ENCODE measurements at regions not wholly inside any gene's neighbourhood (a gene's known extent, or its start where the extent isn't known, plus 50 kb on each side); places are given as distances from the start of the nearest gene placed in this dataset.

DNA sequence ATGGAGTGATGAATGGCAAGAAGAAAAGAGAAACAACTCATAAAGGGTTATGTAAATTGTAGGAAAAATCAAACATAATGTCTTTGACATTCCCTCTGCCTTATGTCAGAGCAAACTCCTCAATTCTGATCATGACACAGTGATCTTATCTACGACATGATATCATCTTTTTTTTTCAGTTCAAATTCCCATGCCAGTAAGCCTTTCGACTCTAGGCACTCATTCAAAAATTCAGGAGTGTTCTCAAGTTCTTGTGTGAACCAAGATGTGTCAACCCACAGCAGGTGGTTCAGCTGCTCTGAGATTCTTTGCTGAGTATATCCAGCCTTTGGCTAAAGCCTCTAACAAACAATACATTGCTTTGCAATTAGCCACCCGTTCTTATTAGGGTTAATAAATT lies 97.1 kb upstream of the ESRRG start:
- TF ChIP-seq, protein P1, sequence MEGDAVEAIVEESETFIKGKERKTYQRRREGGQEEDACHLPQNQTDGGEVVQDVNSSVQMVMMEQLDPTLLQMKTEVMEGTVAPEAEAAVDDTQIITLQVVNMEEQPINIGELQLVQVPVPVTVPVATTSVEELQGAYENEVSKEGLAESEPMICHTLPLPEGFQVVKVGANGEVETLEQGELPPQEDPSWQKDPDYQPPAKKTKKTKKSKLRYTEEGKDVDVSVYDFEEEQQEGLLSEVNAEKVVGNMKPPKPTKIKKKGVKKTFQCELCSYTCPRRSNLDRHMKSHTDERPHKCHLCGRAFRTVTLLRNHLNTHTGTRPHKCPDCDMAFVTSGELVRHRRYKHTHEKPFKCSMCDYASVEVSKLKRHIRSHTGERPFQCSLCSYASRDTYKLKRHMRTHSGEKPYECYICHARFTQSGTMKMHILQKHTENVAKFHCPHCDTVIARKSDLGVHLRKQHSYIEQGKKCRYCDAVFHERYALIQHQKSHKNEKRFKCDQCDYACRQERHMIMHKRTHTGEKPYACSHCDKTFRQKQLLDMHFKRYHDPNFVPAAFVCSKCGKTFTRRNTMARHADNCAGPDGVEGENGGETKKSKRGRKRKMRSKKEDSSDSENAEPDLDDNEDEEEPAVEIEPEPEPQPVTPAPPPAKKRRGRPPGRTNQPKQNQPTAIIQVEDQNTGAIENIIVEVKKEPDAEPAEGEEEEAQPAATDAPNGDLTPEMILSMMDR (IDR thresholded peaks at IDR 0.05): no peak
- ATAC-seq (no peak), DNase-seq (no peak)
- Mint-ChIP-seq H3K4me3 (no peak overlapping the region), H3K36me3 (ENCODE audit: low read depth) (no peaks in the 10 kb centered on the region), H3K9me3 (no peaks in the 10 kb centered on the region), H3K27ac (no peak overlapping the region), H3K4me1 (ENCODE audit: low read depth) (no peaks in the 10 kb centered on the region), H3K27me3 (no peaks in the 10 kb centered on the region)
- CTCF ChIA-PET: no interaction called here
- POLR2A ChIA-PET: no interaction called here
- intact Hi-C loops (cut with micrococcal nuclease): no loop called here

DNA sequence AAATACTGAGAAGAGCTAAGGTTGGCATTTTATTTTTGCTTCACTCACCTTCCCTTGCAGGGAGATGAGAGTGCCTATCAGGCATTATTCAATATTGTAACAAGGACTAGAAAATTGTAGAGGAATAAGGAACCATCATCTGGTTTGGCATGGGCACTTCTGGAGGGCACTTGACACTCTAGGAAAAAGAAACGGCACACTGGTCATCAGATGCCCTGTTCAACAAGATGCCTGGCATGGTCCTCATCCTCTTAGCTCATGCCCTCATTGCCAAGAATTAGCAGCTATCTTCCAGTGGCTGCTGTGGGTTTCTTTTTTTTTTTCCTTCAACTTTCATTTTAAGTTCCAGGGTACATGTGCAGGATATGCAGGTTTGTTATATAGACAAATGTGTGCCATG lies 95.1 kb upstream of the ESRRG start:
- intact Hi-C loops (cut with micrococcal nuclease): no loop called here

DNA sequence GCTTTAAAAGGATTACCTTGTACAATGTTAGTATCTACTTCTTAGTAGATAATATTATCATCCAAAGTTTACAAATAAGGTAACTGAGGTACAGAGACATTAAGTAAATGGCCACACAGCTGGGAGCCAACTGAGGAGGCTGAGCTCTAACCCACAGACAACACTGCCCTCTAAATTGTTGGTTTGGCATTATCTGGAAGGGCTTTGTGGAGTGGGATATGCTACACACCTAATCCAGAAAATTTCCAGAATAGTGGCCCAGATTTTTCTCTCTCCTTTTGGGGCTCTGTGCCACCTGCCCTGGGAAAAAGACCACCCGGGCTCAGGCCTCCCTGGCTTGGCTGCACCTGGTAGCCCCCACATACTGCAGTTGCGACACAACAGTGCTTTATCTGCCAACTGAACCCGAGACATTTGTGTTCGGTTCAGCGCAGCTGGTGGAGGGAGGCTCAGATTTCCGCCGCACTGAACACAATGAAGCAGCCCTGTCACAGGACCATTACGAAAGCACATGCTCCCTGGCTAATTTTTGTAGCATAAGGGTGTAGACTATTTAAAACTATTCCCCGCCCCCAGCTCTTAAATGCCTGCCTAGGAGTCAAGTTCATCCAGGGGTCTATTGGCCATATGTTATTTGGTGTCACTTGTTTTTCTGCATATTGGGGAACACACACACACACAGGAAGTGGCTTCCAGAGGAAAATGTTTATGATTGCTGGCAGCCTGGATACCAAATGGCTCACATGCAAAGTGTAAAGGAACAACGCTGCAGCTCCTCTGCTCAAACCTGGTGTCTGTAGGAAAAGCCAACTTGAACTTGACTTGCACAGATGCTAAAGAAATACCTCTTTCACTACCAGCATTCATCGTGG lies 92.3 kb upstream of the ESRRG start:
- ChIA-PET POLR2A (no interaction called here), CTCF (no interaction called here)
- Mint-ChIP-seq H3K4me3 (no peak overlapping the region), H3K4me1 (ENCODE audit: low read depth) (no peaks in the 10 kb centered on the region), H3K36me3 (ENCODE audit: low read depth) (no peaks in the 10 kb centered on the region), H3K27ac (no peak overlapping the region), H3K9me3 (no peaks in the 10 kb centered on the region), H3K27me3 (no peaks in the 10 kb centered on the region)
- intact Hi-C loops (cut with micrococcal nuclease): no loop called here
- no peak for ATAC-seq
- TF ChIP-seq, protein P1 (IDR thresholded peaks at IDR 0.05): no peak
- no peak for DNase-seq

More for the DNA sequence above, 95.1 kb upstream of the ESRRG start:
- Mint-ChIP-seq H3K4me1 (ENCODE audit: low read depth) (no peaks in the 10 kb centered on the region), H3K9me3 (no peaks in the 10 kb centered on the region), H3K27me3 (no peaks in the 10 kb centered on the region), H3K4me3 (no peak overlapping the region), H3K27ac (no peak overlapping the region), H3K36me3 (ENCODE audit: low read depth) (no peaks in the 10 kb centered on the region)
- TF ChIP-seq, protein P1 (IDR thresholded peaks at IDR 0.05): no peak
- DNase-seq: no peak
- ATAC-seq: no peak
- ChIA-PET POLR2A (no interaction called here), CTCF (no interaction called here)

DNA sequence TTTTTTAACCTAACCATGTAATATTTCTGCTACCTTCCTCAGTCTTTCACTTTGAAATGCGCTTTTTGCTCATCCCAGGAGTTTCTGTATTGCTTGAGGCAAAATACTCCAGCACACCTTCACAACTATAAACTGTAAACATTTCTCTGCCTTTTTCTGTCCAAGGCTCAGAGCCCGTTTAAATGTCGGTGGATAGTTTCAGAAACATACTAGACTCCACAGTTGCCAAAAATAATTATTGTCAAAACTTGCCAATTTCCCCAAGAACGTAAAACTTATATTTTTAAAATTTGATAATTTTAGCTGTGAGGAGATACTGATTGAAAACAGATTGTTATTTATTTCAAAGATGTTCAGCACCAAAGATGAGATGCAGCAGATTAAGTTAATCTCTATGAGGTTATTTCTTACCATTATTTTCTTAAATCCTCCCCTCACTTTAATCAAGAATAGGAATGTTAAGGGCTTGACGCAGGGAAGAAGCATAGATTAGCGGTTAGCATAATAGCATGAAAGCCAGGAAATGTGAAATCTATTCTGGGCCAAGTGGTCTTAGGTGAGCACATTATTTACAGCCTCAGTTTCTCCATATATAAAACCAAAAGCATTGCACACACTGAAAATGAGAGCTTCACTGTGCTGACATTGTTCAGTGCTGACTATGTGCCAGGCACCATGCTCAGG lies 91.5 kb upstream of the ESRRG start:
- ATAC-seq: no peak
- Mint-ChIP-seq H3K9me3 (no peaks in the 10 kb centered on the region), H3K27me3 (no peaks in the 10 kb centered on the region), H3K4me3 (no peak overlapping the region), H3K27ac (no peak overlapping the region), H3K36me3 (ENCODE audit: low read depth) (no peaks in the 10 kb centered on the region), H3K4me1 (ENCODE audit: low read depth) (no peaks in the 10 kb centered on the region)
- ChIA-PET CTCF (no interaction called here), POLR2A (no interaction called here)
- DNase-seq: no peak
- intact Hi-C loops (cut with micrococcal nuclease): no loop called here
- TF ChIP-seq, protein P1 (IDR thresholded peaks at IDR 0.05): no peak

DNA sequence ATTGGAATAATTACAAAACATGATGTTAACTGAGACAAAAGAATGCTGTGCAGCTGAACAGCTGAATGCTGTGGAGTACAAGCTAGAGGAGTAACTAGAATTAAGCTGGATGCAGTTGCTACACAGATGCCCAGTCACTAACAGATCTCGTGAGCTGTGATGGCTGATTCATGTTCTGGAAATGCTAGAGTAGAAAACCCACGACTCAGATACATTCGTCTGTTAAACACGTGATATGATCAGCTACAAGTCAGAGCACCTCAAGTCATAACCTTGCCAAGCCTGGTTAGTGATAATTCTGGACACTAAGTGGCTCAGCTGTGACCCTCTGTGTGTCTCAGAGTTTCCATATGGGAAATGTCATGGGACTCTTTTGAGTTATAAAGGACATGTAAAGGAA lies 89.7 kb upstream of the ESRRG start:
- ATAC-seq: no peak
- Mint-ChIP-seq H3K27ac (no peak overlapping the region), H3K4me3 (no peak overlapping the region), H3K27me3 (no peaks in the 10 kb centered on the region), H3K4me1 (ENCODE audit: low read depth) (no peaks in the 10 kb centered on the region), H3K9me3 (peaks cover under 1% of the 10 kb centered on the region), H3K36me3 (ENCODE audit: low read depth) (no peaks in the 10 kb centered on the region)
- POLR2A ChIA-PET: no interaction called here
- CTCF ChIA-PET: interaction anchor here (1.2 kb wide), 1 partner anchor 11 kb away, joined by 3 read pairs; no protein-coding TSS in a partner anchor
- DNase-seq: no peak
- intact Hi-C loops (cut with micrococcal nuclease): no loop called here
- TF ChIP-seq, protein P1 (IDR thresholded peaks at IDR 0.05): no peak
